ENCODE measurements at regions not wholly inside any gene's neighbourhood (a gene's known extent, or its start where the extent isn't known, plus 50 kb on each side); places are given as distances from the start of the nearest gene placed in this dataset.
"Not testable (repeated sequence)": the region's sequence is repeated elsewhere in the genome, so short reads cannot be mapped to it uniquely, and the experiment has no call there.

DNA sequence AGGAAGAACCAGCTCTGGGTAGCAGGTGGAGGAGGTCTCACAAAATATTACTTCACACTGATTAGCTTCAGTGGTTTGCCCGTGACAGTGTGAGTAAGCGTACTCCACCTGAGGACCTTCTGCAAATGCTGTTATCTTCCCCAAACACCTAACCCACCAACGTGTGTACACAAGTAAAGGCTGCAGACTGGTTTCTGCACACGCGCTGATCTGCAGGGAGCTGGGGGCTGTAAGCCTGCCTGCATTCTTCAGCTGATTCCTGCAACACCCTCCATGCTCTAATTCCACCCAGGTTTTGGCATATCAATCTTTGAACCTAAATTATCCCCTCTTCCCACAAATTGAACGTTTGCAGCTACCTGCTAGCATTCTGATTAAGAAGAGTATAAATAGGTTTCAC is 820.2 kb downstream of the TRIML1 start:
- no peak for ATAC-seq

DNA sequence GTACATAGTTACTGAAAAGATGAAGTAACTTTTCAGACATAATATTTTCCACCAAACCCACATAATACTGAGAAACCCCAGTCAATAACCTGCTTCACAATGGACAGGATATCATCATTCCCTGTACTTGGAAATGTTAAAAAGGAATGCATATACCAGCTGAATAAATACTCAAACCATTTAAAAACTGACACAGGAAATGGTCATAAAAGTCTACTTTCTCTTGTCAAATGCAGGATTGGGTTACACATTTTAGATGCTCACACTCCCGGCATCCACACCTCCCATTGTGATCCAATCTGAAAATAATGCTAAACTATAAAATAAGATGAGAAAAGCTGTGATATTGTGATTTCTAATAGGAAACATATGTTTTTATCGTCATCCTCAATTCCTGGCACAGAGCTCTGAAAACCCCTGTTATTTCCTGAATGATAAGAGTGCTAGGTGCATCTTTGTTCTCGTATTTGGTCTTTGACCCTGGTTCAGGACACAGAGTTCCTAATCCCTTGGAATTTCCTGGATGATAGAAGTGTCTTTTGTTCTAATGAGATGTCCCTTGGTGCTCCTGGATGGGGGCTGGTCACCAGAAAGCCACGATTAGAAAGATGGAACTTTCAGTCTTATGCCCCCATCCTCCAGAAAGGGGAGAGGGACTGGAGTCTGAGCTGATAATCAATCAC is 821.3 kb downstream of the TRIML1 start:
- no peak for ATAC-seq

DNA sequence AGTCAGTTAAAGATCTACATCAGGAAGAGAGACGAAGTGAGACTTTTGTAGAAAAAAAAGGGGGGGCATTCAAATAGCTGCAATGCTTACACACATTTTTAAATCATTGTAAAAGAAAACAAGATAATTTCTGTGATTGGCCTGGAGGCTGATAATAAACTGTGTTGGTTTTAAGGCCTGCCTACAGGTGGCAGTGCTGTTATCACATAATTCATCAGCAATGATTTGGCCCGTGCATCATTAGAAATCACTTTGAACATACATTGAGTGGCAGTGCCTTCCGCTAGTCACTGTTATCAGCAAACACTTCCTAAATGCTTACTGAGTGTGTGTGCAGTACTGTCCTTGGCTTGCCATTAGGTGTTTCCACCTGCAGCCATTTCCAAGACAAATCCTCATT is 831.9 kb downstream of the TRIML1 start:
- ATAC-seq = no peak

DNA sequence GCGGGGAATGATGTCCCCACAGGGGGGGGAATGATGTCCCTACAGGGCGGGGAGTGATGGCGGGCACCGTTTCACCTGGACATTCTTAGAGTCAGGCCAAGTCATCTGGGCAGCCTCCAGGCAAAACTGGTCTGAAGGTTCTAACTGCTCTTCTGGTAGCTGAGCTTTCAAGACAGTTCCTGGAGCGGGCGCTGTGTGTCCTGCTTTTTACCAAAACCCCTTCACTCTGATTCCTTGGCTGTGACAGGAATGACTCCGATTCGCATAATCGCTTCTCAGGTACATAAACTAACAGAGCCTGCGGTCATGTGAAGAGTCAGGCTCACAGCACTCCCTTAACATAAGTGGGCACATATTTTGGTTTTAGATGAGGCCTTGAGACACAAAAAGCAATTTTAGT is 836.0 kb downstream of the TRIML1 start:
- no peak for ATAC-seq

DNA sequence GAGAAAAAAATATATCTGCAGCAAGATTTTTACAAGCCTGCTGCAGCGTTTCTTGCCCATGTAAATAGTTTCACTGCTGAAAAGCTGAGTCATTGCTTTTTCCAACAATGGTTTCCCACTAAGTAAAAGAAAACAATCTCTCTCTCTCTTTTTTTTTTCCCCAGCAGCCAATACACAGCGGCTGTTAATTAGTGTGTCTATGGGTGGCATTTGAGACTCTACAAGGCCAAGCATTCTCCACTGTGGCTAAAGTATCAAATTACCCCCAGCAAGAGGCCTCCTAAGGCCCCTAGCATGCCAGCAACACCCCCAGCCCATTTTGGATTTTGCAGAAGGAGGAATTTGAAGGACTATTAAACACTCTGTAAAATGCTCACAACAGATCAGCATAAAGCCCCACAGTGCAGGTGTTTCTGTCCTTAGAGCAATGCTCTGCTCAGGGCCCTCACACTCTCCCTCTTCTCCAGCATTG is 837.4 kb downstream of the TRIML1 start:
- no peak for ATAC-seq

DNA sequence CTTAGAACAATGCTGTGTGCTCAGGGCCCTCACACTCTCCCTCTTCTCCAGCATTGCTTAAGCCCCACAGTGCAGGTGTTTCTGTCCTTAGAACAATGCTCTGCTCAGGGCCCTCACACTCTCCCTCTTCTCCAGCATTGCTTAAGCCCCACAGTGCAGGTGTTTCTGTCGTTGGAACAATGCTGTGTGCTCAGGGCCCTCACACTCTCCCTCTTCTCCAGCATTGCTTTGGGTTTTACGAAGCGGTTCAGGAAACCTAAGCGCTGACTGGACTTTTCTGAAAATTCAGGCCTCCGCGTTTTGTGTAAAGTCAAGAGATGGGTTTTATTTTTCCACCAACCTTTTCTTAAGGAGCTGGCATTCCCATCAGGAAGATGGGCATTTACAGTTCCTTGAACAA is 838.0 kb downstream of the TRIML1 start:
- not testable (repeated sequence) for ATAC-seq

DNA sequence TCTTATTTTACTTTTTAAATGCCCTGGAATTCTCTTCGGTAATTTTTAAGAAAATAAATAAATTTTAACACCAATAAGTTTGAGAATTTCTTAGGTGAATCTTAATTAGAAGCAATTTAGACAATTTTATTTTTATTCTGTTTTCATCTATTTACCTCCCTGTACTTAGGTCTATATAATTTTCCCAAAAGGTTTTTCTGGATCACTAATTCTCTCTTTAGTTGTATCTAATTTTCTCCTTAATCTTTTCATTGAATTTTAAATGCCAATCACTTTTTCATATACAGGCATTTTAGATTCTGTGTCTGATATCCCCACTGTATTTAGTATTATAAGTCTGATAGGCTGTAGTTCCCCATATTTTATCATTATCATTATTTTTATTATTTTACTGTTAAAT is 845.3 kb downstream of the TRIML1 start:
- no peak for ATAC-seq

DNA sequence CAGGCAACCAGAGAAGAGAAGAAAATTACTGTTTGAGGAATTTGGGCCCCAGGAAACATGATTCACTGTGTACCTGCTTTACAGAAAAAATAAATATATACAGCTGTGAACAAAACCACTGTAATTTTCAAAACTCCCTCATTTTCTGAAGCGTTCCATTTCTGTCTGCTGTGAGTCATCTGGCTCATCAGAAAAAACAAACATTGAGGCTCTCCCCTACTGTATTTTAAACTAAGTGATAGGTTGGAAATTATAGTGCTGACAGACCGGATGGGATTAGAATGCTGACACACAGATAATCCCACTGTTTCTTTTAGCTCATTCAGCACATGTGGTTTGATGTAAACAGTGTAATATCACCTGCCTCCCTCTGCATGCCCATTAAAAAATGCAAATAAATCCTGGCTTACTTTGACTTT is 847.0 kb downstream of the TRIML1 start:
- peak; percentile 90 for ATAC-seq

DNA sequence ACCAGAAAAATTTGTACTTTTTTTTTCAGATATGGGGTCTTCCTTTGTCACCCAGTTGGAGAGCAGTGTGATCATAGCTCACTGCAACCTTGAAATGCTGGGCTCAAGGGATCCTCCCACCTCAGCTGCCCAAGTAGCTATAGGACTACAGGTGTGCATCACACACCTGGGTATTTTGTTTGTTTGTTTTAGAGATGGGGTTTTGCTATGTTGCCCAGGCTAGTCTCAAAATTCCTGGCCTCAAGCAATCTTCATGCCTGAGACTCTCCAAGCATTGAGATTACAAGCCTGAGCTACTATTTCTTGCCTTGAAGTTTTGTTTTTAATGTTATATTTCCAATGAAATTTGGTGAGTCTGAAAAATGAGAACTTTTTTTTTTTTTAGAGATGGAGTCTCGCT is 847.8 kb downstream of the TRIML1 start:
- ATAC-seq = no peak

DNA sequence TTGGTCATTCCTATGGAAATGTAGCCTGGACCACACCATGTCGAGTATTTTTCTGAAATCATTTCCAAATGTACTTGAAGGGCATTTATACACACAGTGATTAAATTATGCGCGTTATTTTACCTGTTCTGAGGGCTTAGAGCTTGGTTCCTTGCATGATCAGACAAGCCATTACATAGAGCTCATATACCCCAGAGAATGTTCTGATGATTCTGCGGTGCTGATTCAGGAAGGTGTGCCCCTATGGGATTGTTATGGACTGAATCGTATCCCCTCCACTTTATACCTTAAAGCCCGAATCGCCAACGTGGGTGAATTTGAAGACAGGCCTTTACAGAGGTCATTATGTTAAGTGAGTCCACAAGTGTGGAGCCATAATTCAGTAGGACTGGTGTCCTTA is 848.9 kb downstream of the TRIML1 start:
- ATAC-seq = peak; percentile 26

DNA sequence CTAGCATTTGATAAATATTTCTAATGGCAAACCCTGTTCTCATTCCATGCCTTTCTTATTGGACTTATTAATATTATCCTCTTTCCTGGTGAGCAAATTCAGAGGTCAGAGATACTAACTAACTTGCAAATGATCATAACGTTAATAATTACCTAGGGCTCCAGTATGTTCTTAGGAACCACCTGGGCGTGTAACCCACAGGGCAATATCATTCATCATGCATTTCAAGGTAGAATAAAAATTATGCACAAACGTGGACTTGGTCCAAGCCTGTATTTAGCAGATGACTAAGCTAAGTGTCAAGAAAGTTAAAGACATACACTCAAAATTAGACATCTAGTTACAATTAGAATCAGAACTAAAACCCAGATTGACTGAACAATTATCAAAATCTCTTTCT is 850.1 kb downstream of the TRIML1 start:
- ATAC-seq = peak; percentile 82

DNA sequence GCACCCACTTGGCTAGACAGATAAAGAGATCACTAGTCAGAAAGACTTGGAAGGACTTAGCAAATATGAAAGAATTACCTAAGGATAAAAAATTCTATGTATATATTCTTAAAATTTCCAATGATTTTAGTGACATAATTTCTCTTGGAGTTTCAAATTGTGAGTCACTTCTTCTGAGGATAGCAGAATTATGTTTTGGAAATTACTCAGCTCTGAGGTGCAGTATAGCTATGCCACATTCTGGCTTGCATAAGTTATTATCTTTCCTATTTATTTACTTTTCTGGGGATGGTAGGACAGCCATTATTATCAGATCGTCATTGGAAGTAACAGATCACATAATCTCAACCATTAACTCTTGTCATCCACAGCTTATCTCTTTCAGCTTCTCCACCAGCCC is 853.5 kb downstream of the TRIML1 start:
- ATAC-seq = no peak

DNA sequence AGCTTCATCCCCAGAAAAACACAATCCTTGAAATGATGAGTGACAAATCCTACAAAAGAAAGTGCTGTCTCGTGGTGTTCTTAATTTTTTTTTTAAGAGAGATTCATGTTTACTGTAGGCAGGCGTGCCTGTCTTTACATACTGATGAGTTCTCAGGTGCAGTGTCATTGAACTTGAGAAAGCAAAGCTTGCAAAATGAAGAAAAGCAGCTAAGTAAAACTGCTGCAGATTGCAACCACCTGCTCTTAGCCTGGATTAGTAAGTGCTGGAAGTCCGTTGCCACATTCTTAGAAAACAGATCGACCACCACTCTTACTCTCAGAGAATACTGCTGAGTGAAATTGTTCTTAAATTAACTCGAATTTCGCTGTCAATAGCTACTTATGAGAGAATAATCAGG is 854.6 kb downstream of the TRIML1 start:
- no peak for ATAC-seq

DNA sequence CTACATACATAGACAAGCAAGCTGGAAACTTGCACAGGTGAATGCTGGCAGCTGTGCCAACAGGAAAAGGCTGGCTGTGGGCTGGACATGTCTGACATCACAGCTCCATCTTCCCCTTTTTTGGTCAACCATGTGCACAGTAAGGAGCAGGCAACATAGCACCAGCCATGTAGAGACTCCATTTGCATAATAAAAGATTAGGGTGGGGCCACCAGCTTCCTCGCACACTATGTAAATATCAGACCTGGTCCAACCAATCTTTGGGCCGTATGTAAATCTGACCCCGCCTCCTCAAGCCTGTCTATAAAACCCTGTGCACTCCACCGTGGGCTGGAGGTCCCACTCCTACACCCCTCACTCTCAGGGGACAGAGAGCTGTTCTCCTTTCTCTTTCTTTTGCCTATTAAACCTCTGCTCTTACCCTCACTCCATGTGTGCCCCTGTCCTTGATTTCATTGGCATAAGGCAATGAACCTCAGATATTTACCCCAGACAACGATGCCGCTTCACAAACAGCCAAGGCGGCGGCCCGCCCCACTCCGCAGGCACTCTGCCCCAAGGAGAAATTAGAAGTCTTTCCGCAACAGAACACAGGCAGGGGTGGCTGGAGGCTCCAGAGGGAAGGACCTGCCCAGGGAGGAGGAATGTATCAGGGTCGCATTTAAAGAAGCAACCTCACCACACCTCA is 862.2 kb downstream of the TRIML1 start:
- no peak for ATAC-seq

DNA sequence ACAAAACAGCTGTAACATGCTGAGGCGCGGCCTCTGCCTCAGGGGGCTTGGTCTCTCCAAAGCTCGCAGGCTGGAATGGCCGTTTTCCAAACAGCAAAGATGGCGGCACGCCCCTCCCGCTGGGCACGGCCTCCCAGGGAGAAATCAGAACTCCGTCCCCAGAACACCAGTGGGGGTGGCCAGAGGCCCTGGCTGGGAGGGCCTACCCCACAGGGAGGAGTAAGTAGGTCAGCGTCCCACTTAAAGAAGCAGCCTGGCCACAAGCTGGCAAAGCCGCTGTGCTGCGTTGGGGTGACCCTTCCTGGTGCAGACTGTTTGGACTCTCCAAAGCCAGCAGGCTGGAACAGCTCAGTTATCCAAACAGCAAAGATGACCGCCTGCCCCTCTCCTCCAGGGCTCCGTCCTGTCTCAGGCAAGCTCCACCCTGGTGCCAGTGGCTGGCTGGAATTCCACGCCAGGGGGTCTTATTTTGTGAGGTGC is 862.8 kb downstream of the TRIML1 start:
- ATAC-seq = no peak

DNA sequence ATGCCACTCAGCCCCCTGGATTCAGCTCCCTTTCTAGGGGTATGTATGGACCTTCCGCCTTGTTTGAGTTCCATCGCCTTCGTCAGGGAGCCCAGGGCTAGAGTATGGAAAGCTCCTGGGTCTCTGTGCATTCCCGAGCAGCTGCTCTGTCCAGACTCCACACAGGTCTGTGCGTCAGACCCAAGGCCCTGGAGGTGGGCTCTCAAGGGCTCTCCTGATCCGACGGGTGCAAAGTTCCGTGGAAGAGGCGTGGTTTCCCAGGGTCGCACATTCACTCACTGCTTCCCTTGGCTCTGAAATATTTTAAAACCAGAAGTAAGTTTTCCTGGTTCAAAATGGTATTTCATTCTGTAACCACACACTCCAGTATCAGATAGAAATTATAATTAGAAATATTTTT is 863.2 kb downstream of the TRIML1 start:
- no peak for ATAC-seq

DNA sequence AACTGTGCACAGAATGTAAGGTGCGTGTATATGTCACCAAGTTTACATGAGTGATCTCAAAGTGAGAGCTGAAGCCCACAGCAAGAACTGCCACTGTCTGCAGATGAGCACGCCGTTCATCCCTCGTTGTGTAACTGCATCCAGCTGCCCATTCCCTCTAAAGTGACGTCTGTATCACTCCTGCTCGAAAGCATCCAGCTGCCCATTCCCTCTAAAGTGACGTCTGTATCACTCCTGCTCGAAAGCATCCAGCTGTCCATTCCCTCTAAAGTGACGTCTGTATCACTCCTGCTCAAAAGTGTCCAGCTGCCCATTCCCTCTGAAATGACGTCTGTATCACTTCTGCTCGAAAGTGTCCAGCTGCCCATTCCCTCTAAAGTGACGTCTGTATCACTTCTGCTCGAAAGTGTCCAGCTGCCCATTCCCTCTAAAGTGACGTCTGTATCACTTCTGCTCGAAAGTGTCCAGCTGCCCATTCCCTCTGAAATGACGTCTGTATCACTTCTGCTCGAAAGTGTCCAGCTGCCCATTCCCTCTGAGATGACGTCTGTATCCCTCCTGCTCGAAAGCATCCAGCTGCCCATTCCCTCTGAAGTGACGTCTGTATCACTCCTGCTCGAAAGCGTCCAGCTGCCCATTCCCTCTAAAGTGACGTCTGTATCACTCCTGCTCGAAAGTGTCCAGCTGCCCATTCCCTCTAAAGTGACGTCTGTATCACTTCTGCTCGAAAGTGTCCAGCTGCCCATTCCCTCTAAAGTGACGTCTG is 871.4 kb downstream of the TRIML1 start:
- ATAC-seq = not testable (repeated sequence)

DNA sequence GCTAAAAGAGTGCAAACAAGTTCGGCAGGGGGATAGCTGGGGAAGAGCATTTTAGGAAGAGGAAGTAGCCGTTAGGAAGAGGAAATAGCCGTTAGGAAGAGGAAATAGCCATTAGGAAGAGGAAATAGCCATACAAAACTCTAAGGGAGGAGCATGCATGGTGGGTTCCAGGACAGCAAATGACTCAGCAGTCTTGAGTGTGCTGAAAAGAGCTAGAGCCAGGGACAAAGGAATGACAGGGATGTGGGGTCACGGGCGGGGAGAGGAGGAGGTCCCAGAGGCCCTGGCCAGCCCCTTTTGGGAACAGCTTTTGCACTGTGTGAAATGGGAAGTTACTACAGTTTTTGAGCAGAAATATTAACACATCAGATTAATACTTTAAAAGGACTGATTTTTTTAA is 882.6 kb downstream of the TRIML1 start:
- no peak for ATAC-seq

DNA sequence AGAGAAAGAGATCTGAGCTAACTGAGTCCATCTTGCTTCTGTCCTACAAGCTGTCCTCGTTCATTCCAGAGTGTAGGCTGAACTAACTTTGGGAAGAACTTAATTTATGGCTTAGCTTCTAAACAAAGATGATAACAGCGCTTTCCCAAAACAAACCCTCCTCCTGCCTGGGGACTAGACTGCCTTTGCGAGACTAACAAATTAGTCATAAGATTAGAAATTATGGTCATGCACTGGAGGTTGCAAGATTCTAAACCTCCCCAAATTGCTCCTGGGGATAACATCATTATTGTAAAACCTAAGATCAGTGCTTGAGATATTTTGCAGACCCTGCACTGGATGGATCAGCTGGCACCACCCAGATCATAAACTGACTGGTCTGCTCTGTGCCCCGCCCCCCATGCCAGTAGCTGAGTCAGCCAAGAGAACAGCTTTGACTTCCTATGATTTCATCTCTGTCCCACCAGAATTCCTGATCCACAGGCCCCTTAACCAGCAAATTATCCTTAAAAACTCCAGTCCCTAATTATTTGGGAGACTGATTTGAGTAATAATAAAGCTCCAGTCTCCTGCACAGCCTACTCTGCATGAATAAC is 883.3 kb downstream of the TRIML1 start:
- no peak for ATAC-seq

DNA sequence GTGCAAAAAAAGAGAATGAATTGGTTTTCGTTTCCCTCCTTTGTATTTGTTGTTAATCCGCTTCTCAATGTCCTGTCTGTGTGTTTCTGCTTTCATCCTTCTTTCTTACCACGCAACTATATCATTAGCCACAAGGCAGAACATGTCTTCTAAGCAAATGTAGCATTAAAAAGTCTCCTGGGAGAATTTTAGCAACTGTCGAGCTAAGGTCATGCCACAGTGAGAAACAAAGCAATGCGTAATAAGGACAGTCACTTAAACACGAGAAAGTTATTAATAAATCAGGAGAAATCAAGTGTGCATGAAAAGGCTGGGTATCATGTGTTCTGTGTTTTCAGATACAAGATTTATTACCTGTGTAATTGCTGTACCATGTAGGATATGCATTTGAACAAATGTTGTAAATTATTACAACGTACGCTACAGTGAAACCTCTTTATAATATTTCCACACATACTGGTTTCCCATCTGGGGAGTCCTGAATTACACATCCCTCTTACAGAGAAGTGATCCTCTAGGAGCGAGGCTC is 890.8 kb downstream of the TRIML1 start:
- no peak for ATAC-seq

DNA sequence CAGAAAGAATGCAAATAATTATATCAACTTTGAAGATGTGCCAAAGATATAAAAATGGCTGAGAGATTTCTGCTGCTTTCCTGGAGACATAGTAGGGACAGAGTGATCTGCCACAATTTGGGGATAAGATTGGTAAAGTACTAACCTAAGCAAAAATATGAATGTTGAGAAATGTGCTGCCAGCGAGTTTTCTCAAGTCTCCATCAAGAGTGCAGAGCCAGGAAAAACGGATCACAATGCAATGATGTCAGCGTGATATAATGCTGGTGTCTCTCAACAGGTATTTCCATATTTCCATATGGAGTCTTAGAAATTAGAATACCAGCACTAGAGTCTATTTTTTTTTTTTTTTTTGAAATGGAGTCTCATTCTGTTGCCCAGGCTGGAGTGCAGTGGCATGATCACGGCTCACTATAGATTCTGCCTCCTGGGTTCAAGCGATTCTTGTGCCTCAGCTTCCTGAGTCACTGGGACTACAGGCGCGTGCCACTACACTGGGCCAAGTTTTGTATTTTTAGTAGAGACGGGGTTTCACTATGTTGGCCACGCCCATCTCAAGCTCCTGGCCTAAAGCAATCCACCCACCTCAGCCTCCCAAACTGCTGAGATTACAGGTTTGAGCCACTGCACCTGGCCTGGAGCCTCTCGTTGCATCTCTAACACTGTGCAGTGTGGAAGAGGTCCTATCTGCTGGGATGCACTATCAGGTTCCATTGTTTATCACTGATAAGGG is 893.5 kb downstream of the TRIML1 start:
- ATAC-seq = no peak

DNA sequence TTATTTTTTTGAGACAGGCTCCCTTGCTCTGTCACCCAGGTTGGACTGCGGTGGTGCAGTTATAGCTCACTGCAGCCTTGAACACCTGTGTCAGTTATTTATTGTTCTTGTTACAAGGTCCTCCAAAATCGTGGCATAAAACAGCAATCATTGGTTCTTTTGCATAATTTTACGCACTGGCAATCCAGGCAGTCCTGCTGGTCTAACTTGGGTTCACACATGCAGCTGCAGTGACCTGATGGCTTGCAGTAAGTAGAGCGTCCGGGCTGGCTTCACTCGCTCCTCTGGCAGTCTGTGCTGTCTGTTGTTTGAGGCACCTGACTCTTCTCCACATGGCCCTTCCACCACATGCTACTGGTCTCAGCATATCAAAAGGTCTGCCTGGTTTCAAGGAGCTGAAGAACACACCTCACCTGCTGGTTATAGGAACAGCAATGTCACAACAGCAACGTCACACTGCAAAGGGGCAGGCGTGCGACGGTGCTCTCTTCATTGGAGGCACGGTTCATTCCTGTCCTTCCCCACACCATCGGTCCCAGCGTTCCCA is 894.6 kb downstream of the TRIML1 start:
- ATAC-seq = no peak

All from esophagus mucosa (tissue), 1 donor.